Astrocyte (in vitro differentiated cells and primary cell): ENCODE measurements at regions not wholly inside any gene's neighbourhood (a gene's known extent, or its start where the extent isn't known, plus 50 kb on each side); places are given as distances from the start of the nearest gene placed in this dataset.

ENCODE experiments used
- DNase-seq: peaks from one replicate; pipeline ENCODE4 v3.0.0-alpha.2; 2010; ENCODE audit warnings: low read depth
- FAIRE-seq: peaks from 2 replicates; lab custom pipeline; 2011; peaks lifted over from hg19 to GRCh38; lab: Jason Lieb, UNC
- H2AFZ ChIP-seq: 2 replicates; pipeline ENCODE4 v1.6.0; 2012; ENCODE audit warnings: low read depth, low read length, inconsistent platforms
- H3K27ac ChIP-seq: 2 replicates; pipeline ENCODE4 v1.5.1; 2011; ENCODE audit warnings: low read depth, low read length, inconsistent platforms
- H3K27me3 ChIP-seq: 2 replicates; pipeline ENCODE4 v1.6.0; 2011; ENCODE audit warnings: low read length, inconsistent platforms; ENCODE audit not compliant: insufficient read depth
- H3K36me3 ChIP-seq: 2 replicates; pipeline ENCODE4 v1.5.1; 2011; ENCODE audit warnings: low read length, inconsistent platforms; ENCODE audit not compliant: insufficient read depth
- H3K4me1 ChIP-seq: 2 replicates; pipeline ENCODE4 v1.5.1; 2011; ENCODE audit warnings: low read length, inconsistent platforms; ENCODE audit not compliant: insufficient read depth
- H3K4me2 ChIP-seq: 2 replicates; pipeline ENCODE4 v1.6.0; 2012; ENCODE audit warnings: low read length, inconsistent platforms
- H3K4me3 ChIP-seq: 2 replicates; pipeline ENCODE4 v1.5.1; 2011; ENCODE audit warnings: low read depth, mild to moderate bottlenecking, low read length, inconsistent platforms; ENCODE audit not compliant: insufficient read depth
- H3K79me2 ChIP-seq: 2 replicates; pipeline ENCODE4 v1.6.0; 2012; ENCODE audit warnings: mild to moderate bottlenecking, low read length, inconsistent platforms; ENCODE audit not compliant: insufficient read depth
- H3K9ac ChIP-seq: 2 replicates; pipeline ENCODE4 v1.6.0; 2012; ENCODE audit warnings: mild to moderate bottlenecking, low read length, inconsistent platforms
- H3K9me3 ChIP-seq: 2 replicates; pipeline ENCODE4 v1.5.1; 2012; ENCODE audit warnings: low read depth, mild to moderate bottlenecking, low read length, inconsistent platforms; ENCODE audit not compliant: insufficient read depth
- H4K20me1 ChIP-seq: 2 replicates; pipeline ENCODE4 v1.6.0; 2012; ENCODE audit warnings: low read length, inconsistent platforms; ENCODE audit not compliant: insufficient read depth
- H3K27ac Mint-ChIP-seq: one replicate; pipeline ENCODE4 v1.8.0; 2021; ENCODE audit warnings: mild to moderate bottlenecking, mixed read lengths; ENCODE audit not compliant: unreplicated experiment
- H3K27me3 Mint-ChIP-seq: one replicate; pipeline ENCODE4 v1.8.0; 2021; ENCODE audit warnings: low read depth, mixed read lengths; ENCODE audit not compliant: unreplicated experiment
- H3K36me3 Mint-ChIP-seq: one replicate; pipeline ENCODE4 v1.8.0; 2021; ENCODE audit warnings: low read depth, mixed read lengths; ENCODE audit not compliant: unreplicated experiment
- H3K4me1 Mint-ChIP-seq: one replicate; pipeline ENCODE4 v1.8.0; 2021; ENCODE audit warnings: low read depth, mixed read lengths; ENCODE audit not compliant: unreplicated experiment
- H3K4me3 Mint-ChIP-seq: one replicate; pipeline ENCODE4 v1.8.0; 2021; ENCODE audit warnings: mild to moderate bottlenecking, moderate library complexity, mixed read lengths; ENCODE audit not compliant: unreplicated experiment
- H3K9me3 Mint-ChIP-seq: one replicate; pipeline ENCODE4 v1.8.0; 2021; ENCODE audit warnings: mild to moderate bottlenecking, mixed read lengths; ENCODE audit not compliant: unreplicated experiment
- EZH2 ChIP-seq: IDR thresholded peaks from 2 replicates; pipeline ENCODE4 v1.6.1; 2012; ENCODE audit warnings: mild to moderate bottlenecking, low read length, inconsistent platforms; ENCODE audit not compliant: insufficient read depth
- TF ChIP-seq, protein P1 (sequence below): IDR thresholded peaks from 2 replicates; pipeline ENCODE4 v1.5.1; 2011; ENCODE audit warnings: low read depth, mild to moderate bottlenecking, inconsistent platforms, low read length, moderate library complexity; ENCODE audit not compliant: insufficient read depth

DNA sequence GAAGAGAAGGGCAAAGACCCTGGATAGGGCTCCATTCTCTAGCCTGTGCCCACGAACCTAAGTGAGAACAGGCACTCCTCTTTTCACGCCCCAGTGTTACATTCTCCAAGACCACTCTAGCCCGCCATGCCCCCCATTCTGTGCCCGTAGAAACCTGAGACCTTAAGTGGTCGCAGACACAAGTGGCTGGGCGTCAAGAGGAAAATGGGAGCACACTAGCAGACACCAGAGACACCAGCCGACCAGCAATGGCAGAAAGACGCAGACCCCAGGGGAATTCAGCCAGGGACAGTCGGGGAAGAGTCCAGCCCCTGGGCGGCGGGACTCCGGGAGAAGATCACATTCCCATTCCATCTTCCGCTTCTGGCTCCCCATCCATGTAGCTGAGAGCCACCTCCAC lies 2027.9 kb downstream of the PCDH7 start:
- FAIRE-seq (no peak), DNase-seq (no peak)
- Histone ChIP-seq H3K9me3 (peaks cover 2% of the 10 kb centered on the region), H3K36me3 (no peaks in the 10 kb centered on the region), H3K27me3 (no peaks in the 10 kb centered on the region), H2AFZ (no peak overlapping the region), H3K4me3 (no peak overlapping the region), H4K20me1 (no peaks in the 10 kb centered on the region), H3K9ac (no peak overlapping the region), H3K27ac (no peak overlapping the region), H3K79me2 (no peaks in the 10 kb centered on the region), H3K4me2 (no peak overlapping the region), H3K4me1 (no peaks in the 10 kb centered on the region)
- no peaks in the 10 kb centered on the region for H3K4me1 Mint-ChIP-seq
- TF ChIP-seq, protein P1, sequence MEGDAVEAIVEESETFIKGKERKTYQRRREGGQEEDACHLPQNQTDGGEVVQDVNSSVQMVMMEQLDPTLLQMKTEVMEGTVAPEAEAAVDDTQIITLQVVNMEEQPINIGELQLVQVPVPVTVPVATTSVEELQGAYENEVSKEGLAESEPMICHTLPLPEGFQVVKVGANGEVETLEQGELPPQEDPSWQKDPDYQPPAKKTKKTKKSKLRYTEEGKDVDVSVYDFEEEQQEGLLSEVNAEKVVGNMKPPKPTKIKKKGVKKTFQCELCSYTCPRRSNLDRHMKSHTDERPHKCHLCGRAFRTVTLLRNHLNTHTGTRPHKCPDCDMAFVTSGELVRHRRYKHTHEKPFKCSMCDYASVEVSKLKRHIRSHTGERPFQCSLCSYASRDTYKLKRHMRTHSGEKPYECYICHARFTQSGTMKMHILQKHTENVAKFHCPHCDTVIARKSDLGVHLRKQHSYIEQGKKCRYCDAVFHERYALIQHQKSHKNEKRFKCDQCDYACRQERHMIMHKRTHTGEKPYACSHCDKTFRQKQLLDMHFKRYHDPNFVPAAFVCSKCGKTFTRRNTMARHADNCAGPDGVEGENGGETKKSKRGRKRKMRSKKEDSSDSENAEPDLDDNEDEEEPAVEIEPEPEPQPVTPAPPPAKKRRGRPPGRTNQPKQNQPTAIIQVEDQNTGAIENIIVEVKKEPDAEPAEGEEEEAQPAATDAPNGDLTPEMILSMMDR: no peak
- no peak for TF ChIP-seq EZH2
- no peak overlapping the region for H3K27ac Mint-ChIP-seq
- no peaks in the 10 kb centered on the region for H3K9me3 Mint-ChIP-seq
- no peaks in the 10 kb centered on the region for H3K36me3 Mint-ChIP-seq
- no peak overlapping the region for H3K4me3 Mint-ChIP-seq
- no peaks in the 10 kb centered on the region for H3K27me3 Mint-ChIP-seq

DNA sequence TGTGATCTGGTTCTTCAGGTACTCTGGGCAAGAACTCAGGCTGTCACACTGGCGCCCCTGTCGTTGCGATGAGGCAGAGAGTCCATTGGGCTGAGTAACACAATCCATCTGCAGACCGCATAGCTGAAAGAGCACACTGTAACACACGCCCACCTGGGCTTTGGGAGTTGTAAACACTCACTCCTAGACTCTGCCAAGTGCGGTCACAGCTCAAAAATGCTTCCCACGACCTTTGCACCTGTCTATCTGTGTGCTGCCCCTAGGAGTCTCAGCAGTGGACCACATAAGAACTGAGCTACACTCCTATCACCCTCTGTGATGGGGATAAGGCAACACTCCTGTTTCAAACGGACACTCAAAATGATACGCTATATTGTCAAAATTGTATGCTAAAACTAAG lies 2028.3 kb downstream of the PCDH7 start:
- Mint-ChIP-seq H3K27me3 (no peaks in the 10 kb centered on the region), H3K36me3 (no peaks in the 10 kb centered on the region), H3K9me3 (no peaks in the 10 kb centered on the region), H3K4me3 (no peak overlapping the region), H3K4me1 (no peaks in the 10 kb centered on the region), H3K27ac (no peak overlapping the region)
- Histone ChIP-seq H3K4me1 (no peaks in the 10 kb centered on the region), H3K4me3 (no peak overlapping the region), H3K9ac (no peak overlapping the region), H3K9me3 (peaks cover 2% of the 10 kb centered on the region), H3K79me2 (no peaks in the 10 kb centered on the region), H3K4me2 (no peak overlapping the region), H3K27me3 (no peaks in the 10 kb centered on the region), H2AFZ (no peak overlapping the region), H3K27ac (no peak overlapping the region), H3K36me3 (no peaks in the 10 kb centered on the region), H4K20me1 (no peaks in the 10 kb centered on the region)
- no peak for DNase-seq
- TF ChIP-seq, protein P1: no peak
- no peak for TF ChIP-seq EZH2
- FAIRE-seq: no peak

DNA sequence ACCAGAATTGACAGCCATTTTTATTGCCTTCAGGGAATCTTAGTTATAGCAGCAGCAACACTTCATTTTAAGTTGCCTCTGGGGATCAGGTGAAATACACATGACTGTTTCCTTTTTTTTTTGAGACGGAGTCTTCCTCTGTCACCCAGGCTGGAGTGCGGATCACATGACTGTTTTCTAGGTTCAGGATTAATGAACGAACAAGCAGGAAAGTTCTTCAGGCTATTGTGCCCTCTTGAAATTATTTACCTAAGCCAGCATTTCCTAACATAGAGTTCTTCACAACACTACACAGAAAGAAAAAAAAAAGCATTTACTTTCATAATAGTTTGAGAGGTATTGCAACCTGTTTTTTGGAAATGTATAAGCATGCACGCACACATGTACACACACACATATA lies 2032.8 kb downstream of the PCDH7 start:
- H3K4me1 Mint-ChIP-seq: no peaks in the 10 kb centered on the region
- Histone ChIP-seq H3K27ac (no peak overlapping the region), H3K36me3 (no peaks in the 10 kb centered on the region), H3K9ac (no peak overlapping the region), H3K4me3 (no peak overlapping the region), H3K79me2 (no peaks in the 10 kb centered on the region), H3K9me3 (peaks cover 2% of the 10 kb centered on the region), H3K4me1 (no peaks in the 10 kb centered on the region), H3K4me2 (no peak overlapping the region), H3K27me3 (no peaks in the 10 kb centered on the region), H2AFZ (no peak overlapping the region), H4K20me1 (no peaks in the 10 kb centered on the region)
- H3K27me3 Mint-ChIP-seq: no peaks in the 10 kb centered on the region
- TF ChIP-seq, protein P1: no peak
- TF ChIP-seq EZH2: no peak
- H3K27ac Mint-ChIP-seq: no peak overlapping the region
- H3K9me3 Mint-ChIP-seq: no peaks in the 10 kb centered on the region
- DNase-seq (no peak), FAIRE-seq (no peak)
- no peak overlapping the region for H3K4me3 Mint-ChIP-seq
- no peaks in the 10 kb centered on the region for H3K36me3 Mint-ChIP-seq
